ENCODE measurements at regions not wholly inside any gene's neighbourhood (a gene's known extent, or its start where the extent isn't known, plus 50 kb on each side); places are given as distances from the start of the nearest gene placed in this dataset.
"Not testable (repeated sequence)": the region's sequence is repeated elsewhere in the genome, so short reads cannot be mapped to it uniquely, and the experiment has no call there.

DNA sequence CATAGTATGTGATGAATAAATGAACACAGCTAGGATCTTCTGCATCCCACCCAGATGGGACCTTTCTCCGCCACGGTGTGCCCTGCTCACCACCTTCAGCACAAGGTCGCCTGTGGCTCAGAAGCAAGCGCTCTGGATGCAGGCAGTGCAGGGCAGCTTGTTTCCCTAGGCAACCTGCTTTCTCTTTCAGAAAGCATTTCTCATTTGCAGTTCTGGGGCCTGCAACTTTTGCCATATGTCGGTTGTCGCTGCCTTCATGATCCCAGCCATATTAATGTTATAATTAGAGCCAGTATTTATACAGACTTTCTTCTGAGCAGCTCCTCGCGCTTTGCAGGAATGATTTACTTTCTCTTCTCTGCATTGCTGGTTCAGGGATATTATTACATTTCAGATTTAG, 692.8 kb downstream of the RNF144A start:
- DNase-seq, result no peak

DNA sequence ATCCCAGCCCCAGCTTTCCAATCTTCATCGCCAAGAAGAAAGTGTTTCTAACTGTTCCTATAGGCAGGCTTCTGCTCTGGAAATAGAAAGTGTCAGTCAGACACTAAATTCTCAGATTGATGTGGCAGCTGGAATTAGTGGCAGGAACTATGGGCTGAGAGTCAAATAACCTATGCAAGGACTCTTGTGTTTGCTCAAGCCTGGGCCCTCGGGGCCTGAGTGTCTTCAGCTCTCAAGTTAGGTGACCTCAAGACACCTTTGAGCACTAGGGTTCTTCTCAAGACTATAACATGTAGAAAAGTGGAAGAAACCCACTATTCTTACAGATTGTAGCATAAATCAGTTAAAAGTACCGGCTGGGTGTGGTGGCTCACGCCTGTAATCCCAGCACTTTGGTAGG, 694.5 kb downstream of the RNF144A start:
- no peak for DNase-seq

DNA sequence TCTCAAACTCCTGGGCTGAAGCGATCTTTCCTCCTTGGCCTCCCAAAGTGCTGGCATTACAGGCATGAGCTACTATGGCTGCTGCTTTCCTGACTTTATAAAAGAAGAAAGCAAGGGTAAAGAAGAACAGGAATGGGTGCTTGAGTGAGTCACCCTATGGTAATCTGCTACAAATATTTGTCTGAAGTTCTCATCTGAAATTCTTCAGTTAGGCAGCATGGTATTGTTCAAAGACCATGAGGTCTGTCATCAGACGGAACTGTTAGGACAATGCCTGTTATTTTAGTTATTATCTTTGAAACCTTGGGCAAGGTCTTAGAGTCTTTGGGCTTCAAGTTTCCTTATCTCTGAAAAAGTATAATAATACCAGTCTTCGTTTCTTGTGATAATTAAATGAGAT, 695.8 kb downstream of the RNF144A start:
- no peak for DNase-seq

- no peak for DNase-seq
These were observed 696.6 kb downstream of the RNF144A start for GRCh38 chr2:7613831-7614230.

GRCh38 chr2:7618031-7618430, 700.8 kb downstream of the RNF144A start:
- no peak for DNase-seq

- no peak for DNase-seq
These were observed 702.2 kb downstream of the RNF144A start for GRCh38 chr2:7619203-7619970.

GRCh38 chr2:7620255-7620654, 703.0 kb downstream of the RNF144A start:
- no peak for DNase-seq

- no peak for DNase-seq
These were observed 704.0 kb downstream of the RNF144A start for GRCh38 chr2:7621018-7621814.

DNA sequence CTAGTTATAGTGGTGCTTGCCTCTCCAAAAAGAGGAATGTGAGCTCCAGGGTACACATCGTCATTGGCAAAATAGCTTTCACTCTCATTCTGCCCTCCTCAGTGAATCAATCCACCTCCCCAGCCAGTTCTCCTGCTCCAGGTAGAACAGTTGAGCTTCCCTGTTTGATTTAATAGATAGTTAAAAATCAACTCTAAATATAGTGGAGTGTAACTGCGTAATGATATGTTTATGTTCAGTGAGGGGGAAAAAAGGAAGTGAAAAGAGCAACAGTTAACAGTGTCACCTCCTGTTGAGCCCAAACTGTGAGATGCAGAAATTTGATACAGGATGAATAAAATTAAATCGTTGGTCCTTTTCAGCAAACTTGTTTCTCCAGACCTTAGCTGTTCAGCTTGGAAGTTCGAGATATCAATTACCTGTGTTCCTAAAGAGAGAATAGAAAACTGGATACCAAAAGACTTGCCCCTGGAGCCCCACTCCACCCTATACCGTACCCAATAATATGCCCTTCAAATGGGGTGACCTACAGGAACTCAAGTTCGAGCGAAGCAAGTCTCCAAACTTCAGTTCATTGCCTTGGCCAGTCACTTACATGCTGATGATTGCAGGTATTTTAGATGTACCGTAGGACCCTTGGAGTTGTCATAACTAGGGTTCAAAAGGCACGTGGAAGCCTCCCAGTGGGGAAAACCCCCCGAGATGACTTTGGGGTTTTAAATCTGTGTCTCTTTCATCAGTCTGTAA, 708.4 kb downstream of the RNF144A start:
- peak; percentile 72 for DNase-seq

- no peak for DNase-seq
These were observed 708.9 kb downstream of the RNF144A start for GRCh38 chr2:7626139-7626537.

GRCh38 chr2:7627583-7627982, 710.4 kb downstream of the RNF144A start:
- no peak for DNase-seq

- no peak for DNase-seq
These were observed 715.2 kb downstream of the RNF144A start for GRCh38 chr2:7632420-7632819.

- DNase-seq, result peak; percentile 65
These were observed 716.4 kb downstream of the RNF144A start for GRCh38 chr2:7633566-7634153.

DNA sequence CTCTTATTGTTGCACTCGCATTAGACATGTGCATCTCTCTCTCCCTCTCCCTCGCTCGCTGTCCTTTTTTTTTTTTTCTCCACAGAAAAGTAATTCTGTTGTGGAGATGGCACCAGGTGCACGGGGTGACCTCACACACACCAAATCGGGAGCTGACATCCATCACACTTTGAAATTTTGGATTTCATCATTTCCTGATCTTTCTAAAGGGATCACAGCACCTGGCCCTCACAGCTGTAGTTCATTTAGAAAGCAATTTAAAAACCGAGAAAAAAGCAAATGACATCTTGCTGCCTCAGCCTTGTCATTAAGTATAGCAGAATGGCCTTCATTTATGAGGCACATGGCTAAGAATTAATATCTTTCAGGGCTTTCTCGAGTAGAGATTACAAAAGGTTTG, 717.2 kb downstream of the RNF144A start:
- DNase-seq, result peak; percentile 74

GRCh38 chr2:7639476-7639875, 722.3 kb downstream of the RNF144A start:
- peak; percentile 15 for DNase-seq

- DNase-seq, result not testable (repeated sequence)
These were observed 724.1 kb downstream of the RNF144A start for GRCh38 chr2:7641272-7641671.

DNA sequence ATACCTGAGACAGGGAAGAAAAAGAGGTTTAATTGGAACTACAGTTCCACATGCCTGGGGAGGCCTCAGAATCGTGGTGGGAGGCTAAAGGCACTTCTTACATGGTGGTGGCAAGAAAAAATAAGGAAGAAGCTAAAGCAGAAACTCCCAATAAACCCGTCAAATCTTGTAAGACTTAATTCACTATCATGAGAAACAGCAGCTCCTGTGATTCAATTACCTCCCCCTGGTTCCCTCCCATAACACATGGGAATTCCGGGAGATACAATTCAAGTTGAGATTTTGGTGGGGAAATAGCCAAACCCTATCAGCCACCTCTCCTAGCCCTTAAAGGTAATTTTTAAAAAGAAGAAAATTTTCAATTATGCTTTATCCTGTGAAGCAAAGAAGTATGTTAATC, 728.8 kb downstream of the RNF144A start:
- DNase-seq, result no peak

GRCh38 chr2:7646661-7647060, 729.4 kb downstream of the RNF144A start:
- no peak for DNase-seq

- no peak for DNase-seq
These were observed 731.1 kb downstream of the RNF144A start for GRCh38 chr2:7648221-7648795.

- no peak for DNase-seq
These were observed 732.4 kb downstream of the RNF144A start for GRCh38 chr2:7649461-7650228.

- no peak for DNase-seq
These were observed 736.4 kb downstream of the RNF144A start for GRCh38 chr2:7653617-7654016.

DNA sequence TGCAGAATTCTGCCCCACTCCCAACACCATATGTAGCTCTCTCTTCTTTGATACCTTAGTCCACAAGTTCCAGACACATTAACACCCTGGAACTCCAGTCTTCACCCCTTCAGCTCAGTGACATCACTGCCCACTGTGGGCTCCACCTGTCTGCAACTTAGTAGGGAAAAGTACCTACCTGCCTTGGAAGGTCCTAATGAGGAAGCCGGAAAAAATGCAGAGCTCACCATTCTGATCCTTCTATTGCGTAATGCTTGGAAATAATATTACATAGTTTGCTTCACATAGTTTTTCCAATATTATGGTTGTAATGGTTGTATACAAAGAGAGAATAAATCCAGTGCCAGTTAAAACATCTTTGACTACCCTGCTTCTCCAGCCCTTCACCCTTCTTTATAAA, 738.4 kb downstream of the RNF144A start:
- DNase-seq, result no peak

All from NCI-H345 (cell line).